ACC112 (cell line): ENCODE measurements at regions not wholly inside any gene's neighbourhood (a gene's known extent, or its start where the extent isn't known, plus 50 kb on each side); places are given as distances from the start of the nearest gene placed in this dataset.
A peak's percentile ranks its signal among the peaks of the same experiment; 100 is the strongest.

Experiments
- H2AFZ ChIP-seq: fragments of 200-600 bp; sonication (generic); one replicate; pipeline ENCODE4 v1.6.0; 2017; ENCODE audit warnings: antibody characterized with exemption, low read length; ENCODE audit not compliant: unreplicated experiment
- H3K27ac ChIP-seq: fragments of 200-600 bp; sonication (generic); 2 replicates; pipeline ENCODE4 v1.5.1; 2014; ENCODE audit warnings: low read depth, mild to moderate bottlenecking, antibody characterized with exemption, low read length, moderate library complexity
- H3K27me3 ChIP-seq: fragments of 200-600 bp; sonication (generic); 2 replicates; pipeline ENCODE4 v1.6.1; 2014; ENCODE audit warnings: mild to moderate bottlenecking, antibody characterized with exemption, low read length, moderate library complexity, mixed read lengths; ENCODE audit not compliant: insufficient read depth
- H3K36me3 ChIP-seq: fragments of 200-600 bp; sonication (generic); 2 replicates; pipeline ENCODE4 v1.6.1; 2016; ENCODE audit warnings: mild to moderate bottlenecking, antibody characterized with exemption, low read length, moderate library complexity, mixed read lengths; ENCODE audit not compliant: insufficient read depth
- H3K4me1 ChIP-seq: fragments of 200-600 bp; sonication (generic); one replicate; pipeline ENCODE4 v1.6.1; 2016; ENCODE audit warnings: low read length, mixed read lengths; ENCODE audit not compliant: insufficient read depth, unreplicated experiment, control insufficient read depth
- H3K4me3 ChIP-seq: fragments of 200-600 bp; sonication (generic); 2 replicates; pipeline ENCODE4 v1.5.1; 2014; ENCODE audit warnings: mild to moderate bottlenecking, low read depth, low read length
- H3K79me2 ChIP-seq: fragments of 200-600 bp; sonication (generic); one replicate; pipeline ENCODE4 v1.6.0; 2016; ENCODE audit warnings: low read length; ENCODE audit not compliant: control insufficient read depth, unreplicated experiment, insufficient read depth

DNA sequence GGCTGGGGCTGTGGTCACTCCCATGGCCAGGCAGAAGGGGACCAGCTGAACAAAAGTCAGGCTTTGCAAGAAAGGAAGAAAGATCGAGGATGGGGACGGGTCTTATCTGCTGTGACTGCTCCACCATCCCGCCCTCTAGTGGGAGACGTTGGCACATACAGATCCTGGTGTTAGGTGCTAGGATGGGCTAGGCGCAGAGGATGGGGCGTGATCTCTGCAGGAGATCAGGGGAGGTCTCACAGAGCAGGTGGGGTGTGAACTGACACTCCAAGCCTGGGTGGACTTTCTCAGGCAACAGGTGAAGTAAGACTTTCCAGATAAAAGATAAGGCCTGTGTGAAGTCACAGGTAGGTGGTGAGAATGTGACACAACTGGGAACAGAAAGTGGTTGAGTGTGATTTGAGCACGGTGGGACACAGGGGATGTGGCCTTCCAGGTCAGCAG is 141.9 kb upstream of the SMAD3 start:
- Histone ChIP-seq H3K4me1 (peaks cover 18% of the 10 kb centered on the region), H3K27me3 (no peaks in the 10 kb centered on the region), H3K79me2 (no peaks in the 10 kb centered on the region), H3K27ac (no peak overlapping the region), H3K36me3 (no peaks in the 10 kb centered on the region; the same call in 1 of the 2 replicates), H2AFZ (no peak overlapping the region), H3K4me3 (no peak overlapping the region)

DNA sequence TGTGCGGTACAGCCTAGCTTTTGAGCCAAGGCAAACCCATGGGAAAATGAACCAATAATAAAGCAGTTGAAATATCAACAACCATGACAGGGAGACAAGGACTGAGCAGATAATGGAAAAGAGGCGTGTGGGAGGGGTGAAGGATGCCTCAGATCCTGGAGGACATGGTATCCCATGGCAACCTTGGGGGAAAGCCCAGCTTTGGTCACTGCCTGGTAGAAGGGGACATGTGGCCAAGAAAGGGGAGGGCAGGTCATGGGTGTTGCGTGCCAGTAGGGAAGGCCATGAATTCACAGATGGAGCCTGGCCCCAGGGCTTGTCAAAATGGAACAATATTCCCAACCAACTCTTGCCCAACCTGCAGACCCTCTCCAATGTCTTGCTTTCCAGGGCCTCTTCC is 140.5 kb upstream of the SMAD3 start:
- Histone ChIP-seq H3K79me2 (no peaks in the 10 kb centered on the region), H3K36me3 (no peaks in the 10 kb centered on the region), H3K27ac (no peak overlapping the region), H3K27me3 (no peaks in the 10 kb centered on the region), H3K4me3 (no peak overlapping the region), H2AFZ (no peak overlapping the region), H3K4me1 (peaks cover 18% of the 10 kb centered on the region)

DNA sequence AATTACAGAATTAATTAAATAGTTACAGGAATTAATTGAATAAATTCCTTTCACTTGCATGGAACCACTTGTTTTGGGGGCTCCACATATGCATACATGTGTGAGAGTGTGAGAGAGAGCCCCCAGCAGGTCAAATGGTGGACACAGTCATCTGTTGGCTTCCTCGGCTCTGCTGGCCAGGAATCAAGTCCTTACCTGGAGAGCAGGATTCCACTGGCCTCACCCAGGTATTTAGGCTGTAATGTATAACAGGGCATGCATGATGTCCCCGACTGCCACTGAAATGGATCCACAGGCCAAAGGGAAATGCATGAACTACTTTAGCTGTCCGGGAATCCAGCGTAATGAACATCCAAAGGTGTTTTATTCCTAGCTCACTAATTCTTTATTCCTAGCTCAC is 139.7 kb upstream of the SMAD3 start:
- H3K79me2 ChIP-seq, result no peaks in the 10 kb centered on the region
- no peaks in the 10 kb centered on the region for H3K36me3 ChIP-seq
- no peaks in the 10 kb centered on the region for H3K27me3 ChIP-seq
- no peak overlapping the region for H2AFZ ChIP-seq
- no peak overlapping the region for H3K4me3 ChIP-seq
- H3K4me1 ChIP-seq, result peaks cover 20% of the 10 kb centered on the region
- H3K27ac ChIP-seq, result no peak overlapping the region

DNA sequence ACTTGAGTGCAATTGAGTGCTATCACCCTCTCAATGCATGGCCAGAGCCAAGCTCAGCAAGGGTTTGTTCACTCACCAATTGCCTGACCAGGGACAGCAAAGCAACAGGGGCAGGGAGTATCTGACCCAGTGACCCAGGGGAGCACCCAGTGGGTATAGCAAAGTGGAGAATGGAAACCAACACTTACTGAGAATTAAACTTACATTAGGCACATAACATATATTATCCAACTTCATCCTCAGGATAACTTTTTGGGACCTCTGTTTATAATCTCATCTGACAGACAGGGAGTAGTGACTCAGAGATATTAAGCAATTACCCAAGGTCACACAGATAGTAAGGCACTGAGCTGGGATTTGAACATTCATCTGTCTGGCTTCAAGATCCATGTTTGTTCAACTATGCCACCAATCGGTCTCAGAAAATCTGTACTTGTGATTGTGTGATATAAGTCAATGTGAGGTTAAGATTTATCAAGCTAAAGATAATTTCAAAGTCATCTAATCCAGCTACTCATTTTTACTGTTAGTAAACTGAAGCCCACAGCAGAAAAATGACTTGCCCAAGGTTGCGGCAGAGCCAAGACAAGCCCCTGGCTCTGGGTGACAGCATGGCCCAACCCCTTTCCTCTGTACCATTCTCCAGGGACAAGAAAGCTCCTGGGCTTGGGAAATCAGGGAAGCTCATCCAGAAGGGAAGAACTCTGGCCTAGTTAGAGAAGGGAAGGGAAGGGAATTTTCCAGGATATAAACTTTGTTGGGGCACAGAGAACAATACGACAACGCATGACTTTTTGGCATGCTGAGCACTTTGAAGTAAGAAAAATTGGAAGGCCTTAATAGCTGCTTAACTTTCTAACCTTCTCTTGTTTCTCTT is 138.0 kb upstream of the SMAD3 start:
- Histone ChIP-seq H3K27ac (peak overlapping the region; percentile 37), H3K4me3 (no peak overlapping the region), H3K27me3 (no peaks in the 10 kb centered on the region), H3K4me1 (peaks cover 35% of the 10 kb centered on the region), H3K79me2 (no peaks in the 10 kb centered on the region), H3K36me3 (no peaks in the 10 kb centered on the region), H2AFZ (no peak overlapping the region)

DNA sequence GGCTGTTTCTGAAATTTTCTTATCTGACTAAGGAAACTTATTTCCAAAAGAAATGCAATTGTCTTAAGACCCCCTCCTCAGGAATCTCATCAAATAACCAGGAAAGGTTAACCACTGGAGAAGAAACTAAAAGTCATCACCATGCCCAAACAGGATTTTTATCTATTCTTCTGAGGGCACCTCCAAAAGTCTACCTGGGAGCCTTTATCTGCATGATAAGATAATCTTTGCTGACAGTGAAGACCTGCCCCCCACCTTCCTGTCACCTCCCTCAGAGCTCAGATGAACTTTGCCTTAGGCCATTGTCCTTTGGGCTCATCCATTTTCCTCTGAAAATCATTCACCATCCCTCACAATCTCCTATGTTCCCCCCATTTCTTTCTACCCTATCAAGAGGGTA is 137.3 kb upstream of the SMAD3 start:
- H2AFZ ChIP-seq, result no peak overlapping the region
- no peaks in the 10 kb centered on the region for H3K36me3 ChIP-seq
- H3K27ac ChIP-seq, result peak overlapping the region; percentile 37
- no peaks in the 10 kb centered on the region for H3K79me2 ChIP-seq
- H3K27me3 ChIP-seq, result no peaks in the 10 kb centered on the region
- H3K4me3 ChIP-seq, result no peak overlapping the region
- H3K4me1 ChIP-seq, result peaks cover 40% of the 10 kb centered on the region

DNA sequence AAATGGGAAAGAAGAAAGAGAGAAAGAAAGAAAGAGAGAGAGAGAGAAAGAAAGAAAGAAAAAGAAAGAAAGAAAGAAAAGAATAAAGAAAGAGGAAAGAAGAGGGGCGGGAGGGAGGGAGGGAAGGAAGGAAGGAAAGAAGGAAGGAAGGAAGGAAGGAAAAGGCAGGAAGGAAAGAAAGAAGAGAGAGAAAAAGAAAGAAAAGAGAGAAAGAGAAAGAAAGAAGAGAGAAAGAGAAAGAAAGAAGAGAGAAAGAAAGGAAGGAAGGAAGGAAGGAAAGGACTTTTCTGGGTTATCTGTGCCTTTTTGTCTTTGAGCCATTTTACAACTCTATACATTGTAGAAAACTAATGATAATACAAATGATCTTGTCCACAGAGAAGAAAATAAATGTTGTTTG is 136.6 kb upstream of the SMAD3 start:
- no peak overlapping the region for H3K27ac ChIP-seq
- H3K4me1 ChIP-seq, result peaks cover 40% of the 10 kb centered on the region
- H3K36me3 ChIP-seq, result no peaks in the 10 kb centered on the region
- no peak overlapping the region for H2AFZ ChIP-seq
- H3K27me3 ChIP-seq, result no peaks in the 10 kb centered on the region
- H3K4me3 ChIP-seq, result no peak overlapping the region
- no peaks in the 10 kb centered on the region for H3K79me2 ChIP-seq

DNA sequence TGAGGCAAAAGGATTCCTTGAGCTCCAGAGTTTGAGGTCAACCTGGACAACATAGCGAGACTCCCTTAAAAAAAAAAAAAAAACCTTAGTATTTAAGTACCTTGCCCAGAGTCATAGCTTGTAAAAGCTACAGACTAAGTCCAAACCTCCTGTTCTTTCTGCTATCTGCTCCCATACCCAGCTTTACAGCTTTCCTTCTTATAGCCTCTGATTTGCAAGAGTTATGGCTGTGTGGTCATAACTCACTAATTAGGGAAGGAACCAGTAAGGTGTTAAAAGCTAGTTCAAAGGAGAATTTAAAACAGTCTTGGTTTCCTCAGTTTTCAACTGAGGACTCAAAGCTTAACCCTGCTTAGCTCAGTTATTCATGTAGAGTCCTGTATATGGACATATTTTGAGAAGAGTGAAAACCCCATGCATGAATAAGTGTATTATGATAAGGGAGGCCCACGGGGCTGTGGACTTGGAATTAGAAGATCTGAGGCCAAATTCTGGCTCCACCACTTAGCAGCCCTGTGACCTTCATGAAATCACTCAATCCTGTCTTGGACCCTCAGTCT is 135.5 kb upstream of the SMAD3 start:
- H3K27ac ChIP-seq, result no peak overlapping the region
- H2AFZ ChIP-seq, result no peak overlapping the region
- peaks cover 40% of the 10 kb centered on the region for H3K4me1 ChIP-seq
- H3K36me3 ChIP-seq, result no peaks in the 10 kb centered on the region
- no peak overlapping the region for H3K4me3 ChIP-seq
- no peaks in the 10 kb centered on the region for H3K27me3 ChIP-seq
- no peaks in the 10 kb centered on the region for H3K79me2 ChIP-seq

DNA sequence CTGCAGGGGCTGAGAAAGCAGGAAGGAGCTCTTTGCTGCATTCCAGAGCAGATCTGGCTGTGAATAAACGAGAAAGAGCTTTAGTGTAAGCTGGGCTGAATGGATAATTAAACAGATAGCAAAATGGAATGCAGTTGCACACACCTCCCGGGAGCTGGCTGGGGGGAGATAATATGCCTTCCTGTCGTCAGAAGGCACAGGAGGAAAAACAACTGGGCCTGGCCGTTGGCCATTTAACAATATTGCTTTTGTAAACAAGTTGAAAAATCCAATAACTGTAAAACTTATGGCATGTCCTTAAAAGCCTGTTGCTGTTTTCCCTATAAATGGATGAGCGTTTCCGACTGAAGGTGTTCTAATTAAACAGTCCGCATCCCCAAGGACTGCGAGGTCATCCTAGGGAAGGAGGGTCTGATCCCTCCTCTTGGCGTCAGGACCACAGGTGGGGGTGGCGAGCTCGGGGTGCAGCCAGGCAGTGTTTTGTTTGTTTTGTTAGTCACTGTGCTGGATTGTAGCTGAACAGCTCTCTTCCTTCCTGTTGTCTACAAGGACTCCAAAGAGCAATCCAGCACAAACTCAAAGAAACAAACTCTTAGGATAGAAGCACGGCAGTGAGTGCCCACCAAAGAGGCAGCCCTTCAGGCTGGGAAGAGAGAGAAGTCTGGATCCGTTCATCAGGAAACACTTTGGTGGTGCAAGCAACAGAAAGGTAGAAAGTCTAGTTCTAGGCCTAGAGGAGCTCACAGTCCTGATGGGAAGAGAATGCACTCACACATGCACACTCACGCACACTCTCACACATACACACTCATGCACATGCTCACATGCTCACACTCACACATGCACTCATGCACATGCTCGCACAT is 133.4 kb upstream of the SMAD3 start:
- Histone ChIP-seq H3K27ac (peak overlapping the region; percentile 31), H3K36me3 (no peaks in the 10 kb centered on the region), H2AFZ (no peak overlapping the region), H3K4me1 (peaks cover 45% of the 10 kb centered on the region), H3K4me3 (peak overlapping the region; percentile 34), H3K27me3 (no peaks in the 10 kb centered on the region), H3K79me2 (no peaks in the 10 kb centered on the region)

DNA sequence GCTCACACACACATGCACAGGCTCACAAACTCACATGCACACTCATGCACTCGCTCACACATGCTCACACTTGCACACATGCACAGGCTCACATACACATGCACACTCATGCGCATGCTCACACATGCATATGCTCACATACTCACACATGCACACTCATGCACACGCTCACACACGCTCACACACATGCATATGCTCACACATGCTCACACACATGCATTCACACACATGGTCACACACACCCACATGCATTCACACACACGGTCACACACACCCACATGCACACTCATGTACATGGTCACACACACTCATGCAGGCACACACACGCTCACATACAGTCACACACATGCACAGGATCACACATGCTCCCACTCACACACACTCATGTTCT is 132.8 kb upstream of the SMAD3 start:
- Histone ChIP-seq H3K79me2 (no peaks in the 10 kb centered on the region), H3K27ac (no peak overlapping the region), H3K27me3 (no peaks in the 10 kb centered on the region), H3K4me3 (no peak overlapping the region), H2AFZ (no peak overlapping the region), H3K4me1 (peaks cover 39% of the 10 kb centered on the region), H3K36me3 (no peaks in the 10 kb centered on the region)

DNA sequence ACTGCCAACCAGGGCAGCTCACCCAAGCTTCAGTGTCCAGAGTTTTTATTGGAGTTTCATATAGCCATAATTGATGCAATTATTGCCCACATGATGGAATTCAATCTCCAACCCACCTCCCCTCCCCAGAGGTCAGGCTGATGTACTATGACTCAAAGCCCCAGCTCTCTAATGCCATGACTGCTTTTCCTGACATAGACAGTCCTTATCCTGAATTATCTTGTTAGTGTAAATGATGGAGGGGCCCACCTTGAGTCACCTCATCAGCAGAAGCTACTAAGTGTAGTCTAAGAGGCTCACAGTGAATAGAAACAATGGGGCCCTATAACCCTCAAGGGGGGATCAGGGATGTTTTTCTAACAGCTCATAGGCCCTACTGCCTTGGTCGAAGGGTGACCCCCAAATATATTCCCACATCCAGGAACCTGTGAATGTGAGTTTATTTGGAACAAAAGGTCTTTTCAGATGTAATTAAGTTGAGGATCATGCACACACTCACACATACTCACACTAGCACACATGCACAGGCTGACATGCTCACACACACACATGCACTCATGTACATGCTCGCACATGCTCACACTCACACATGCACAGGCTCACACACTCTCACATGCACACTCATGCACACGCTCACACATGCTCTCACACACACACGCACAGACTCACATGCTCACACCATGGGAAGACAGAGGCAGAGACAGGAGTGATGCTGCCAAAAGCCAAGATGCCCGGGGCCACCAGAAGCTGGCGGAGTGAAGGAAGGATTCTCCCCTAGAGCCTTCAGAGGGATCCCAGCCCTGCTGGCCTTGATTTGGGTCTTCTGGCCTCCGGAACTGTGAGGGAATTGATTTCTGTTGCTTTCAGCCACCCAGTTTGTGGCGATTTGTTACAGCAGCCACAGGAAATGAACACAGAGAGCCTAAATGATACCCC is 131.2 kb upstream of the SMAD3 start:
- Histone ChIP-seq H3K27ac (no peak overlapping the region), H3K4me3 (no peak overlapping the region), H2AFZ (no peak overlapping the region), H3K36me3 (no peaks in the 10 kb centered on the region), H3K79me2 (no peaks in the 10 kb centered on the region), H3K27me3 (no peaks in the 10 kb centered on the region), H3K4me1 (peaks cover 30% of the 10 kb centered on the region)
